ENCODE measurements at regions not wholly inside any gene's neighbourhood (a gene's known extent, or its start where the extent isn't known, plus 50 kb on each side); places are given as distances from the start of the nearest gene placed in this dataset.

DNA sequence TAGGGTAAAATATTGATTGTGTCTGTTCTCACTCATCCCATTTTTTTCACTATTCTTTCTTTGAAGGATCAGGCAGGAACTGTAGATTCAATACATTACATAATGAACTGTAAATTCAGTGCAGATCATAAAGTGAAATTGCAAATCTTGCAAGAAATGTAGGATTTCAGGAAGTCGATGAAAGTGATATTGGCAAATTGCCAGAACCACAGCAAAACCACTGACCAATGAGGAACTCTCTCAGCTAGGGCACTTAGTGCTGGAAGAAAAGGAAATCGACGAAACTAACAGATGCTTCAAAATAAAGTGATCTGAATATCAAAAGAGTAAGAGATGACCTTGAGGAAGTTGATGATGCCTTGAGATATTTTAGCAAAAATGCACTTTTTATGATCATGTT is 157.6 kb downstream of the AACS start:
- DNase-seq = no peak

DNA sequence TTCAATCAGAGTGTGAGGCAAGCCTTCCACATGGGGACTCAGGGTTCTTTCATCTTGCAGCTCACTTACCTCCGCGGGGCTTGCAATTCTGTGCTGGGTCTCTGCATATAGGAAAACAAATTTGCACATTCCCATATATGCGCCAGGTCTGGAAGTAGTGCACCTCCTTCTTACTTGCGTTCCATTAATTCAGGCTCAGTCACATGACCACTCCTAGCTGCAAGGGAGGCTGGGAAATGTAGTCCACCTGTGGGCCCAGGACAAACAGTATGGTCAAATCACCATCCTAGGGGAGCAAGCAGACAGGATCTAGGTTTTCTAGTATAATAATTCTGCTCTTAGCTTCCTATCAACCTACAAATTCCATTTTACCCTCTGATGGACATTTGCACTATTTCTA is 160.4 kb downstream of the AACS start:
- no peak for DNase-seq

DNA sequence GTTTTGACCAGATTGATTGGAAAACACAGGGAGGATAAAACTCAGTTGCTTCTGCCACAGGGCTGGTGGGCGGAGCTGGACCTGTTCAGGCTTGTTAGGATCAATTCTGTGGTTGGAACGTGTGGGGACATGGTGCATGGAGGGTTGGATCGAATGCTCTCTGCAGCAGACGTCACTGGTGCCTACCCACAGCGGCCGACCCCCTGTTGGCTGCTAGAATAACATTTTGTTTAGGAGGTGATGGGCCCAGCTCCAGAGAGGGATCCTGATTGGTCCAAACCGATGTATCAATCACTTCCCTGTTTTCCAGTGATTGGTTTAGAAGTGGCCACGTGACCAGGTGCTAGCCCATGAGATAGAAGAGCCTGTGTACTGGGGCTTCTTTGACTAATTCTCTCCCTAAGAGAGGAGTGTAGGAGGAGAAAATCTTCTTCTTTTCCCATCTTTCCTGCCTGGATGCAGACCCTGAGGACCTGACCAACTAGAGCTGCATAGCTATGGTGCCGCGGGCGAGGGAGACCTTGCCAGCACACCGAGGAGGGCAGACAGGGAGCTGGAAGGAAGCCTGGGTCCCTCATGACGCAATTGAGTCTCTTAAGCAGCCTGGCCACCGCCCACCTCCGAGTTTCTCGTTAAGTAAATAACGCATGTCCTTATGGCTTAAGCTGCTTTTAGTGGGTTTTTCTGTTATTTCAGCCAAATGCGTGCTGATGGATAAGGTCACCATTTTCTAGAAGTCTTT is 163.5 kb downstream of the AACS start:
- DNase-seq = peak in 25 of 58 donors; percentile 10 to 66 (median 33)

DNA sequence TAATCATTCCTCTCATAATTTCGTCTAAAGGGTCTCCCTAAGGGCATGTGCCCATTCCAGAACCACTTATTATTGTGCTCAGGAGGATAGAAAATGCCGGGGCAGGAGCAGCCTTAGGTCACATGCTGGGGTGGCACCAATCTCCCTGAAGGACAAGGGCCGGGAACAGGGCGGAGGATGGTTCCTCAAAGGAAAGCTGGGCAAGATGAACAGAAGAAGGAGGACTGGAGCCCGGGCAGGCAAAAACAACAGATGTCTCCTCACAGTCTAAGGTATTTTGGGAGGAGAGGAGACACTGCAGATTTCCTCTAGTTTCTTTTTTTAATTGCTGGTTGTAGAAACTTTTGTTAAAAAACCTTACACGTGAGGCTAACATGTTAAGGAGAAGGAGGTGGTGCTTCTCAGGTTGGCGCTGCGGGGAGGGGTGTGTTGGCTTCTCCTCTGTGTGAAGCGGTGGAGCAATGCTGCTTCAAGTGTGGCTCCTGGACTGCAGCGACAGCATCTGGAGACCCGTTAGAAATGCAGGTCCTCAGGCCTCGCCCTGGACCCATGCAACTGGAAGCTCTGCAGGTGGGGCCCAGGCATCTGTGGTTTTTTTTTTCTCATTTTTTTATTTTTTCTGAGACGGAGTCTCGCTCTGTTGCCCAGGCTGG is 164.8 kb downstream of the AACS start:
- DNase-seq = peak in 4 of 58 donors; percentile 28 to 60 (median 46)

DNA sequence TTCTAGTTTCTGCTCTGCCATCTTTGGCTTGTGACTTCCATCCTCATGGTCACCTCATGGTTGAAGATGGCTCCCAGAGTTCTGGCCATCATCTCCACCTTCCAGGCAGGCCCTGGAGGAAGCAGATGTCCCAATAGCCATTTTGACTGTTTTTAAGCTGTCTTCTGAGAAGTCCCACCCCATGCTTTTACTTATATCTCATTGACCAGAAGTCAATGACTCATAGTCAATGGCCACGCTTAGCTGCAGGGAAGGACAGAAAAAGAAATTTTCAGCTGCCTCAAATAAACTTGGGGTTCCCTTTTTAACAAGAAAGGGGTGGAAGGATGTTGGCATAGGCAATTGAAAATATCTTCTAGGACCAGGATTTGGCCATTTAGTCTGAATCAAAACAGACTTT is 168.1 kb downstream of the AACS start:
- no peak for DNase-seq

DNA sequence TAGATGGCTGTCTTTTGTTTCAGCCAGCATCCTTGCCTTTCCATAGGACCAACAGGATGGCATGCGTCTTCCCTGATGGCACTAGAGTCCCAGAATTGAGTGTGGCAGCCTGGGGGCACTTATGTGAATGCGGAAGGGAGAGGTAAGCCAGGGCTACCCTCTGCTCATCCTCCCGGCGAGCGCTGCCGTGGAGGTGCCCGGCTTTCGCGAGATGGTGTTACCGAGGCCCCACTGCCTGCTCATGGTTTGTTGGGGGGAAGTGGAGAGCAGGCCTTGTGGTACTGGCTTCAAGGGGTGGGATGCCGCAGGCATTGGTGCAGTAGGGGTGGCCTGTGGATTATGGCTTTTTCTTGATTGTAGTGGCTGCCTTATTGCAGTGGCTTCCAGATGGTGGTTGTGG is 174.3 kb downstream of the AACS start:
- DNase-seq = no peak

DNA sequence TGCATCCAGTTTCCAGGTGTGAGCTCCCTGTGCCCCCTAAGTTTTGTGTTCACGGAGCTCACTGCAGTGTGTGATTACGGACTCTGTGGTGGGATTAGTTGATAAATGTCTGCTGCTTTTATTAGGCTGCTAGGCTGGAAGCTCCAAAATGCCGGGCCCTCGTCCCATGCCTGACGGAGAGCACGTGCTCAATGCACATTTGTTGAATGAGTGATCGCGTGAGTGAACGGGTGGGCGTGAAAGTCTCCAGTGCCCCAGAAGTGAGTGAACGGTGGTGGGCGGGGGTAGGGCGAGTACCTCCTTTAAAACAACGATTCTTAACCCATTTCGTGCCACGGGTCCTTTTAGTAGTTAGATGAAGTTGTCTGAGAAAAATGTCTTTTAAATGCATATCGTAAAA is 175.5 kb downstream of the AACS start:
- no peak for DNase-seq

DNA sequence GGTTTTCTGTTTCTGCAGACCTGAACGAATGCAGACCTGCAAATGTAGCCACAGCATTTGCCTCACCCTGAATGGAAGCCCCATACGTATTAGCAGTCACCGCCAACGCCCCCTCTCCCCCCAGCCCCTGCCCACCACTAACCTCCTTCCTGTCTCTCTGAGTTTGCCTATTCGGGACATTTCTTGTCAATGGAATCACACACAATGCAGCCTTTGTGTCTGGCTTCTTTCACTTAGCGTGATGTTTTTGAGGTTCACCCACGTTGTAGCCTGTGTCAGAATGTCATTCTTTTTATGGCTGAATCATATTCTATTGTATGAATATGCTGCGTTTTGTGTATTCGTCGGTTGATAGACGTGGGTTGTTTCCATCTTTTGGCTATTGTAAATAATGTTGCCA is 178.6 kb downstream of the AACS start:
- DNase-seq = no peak

DNA sequence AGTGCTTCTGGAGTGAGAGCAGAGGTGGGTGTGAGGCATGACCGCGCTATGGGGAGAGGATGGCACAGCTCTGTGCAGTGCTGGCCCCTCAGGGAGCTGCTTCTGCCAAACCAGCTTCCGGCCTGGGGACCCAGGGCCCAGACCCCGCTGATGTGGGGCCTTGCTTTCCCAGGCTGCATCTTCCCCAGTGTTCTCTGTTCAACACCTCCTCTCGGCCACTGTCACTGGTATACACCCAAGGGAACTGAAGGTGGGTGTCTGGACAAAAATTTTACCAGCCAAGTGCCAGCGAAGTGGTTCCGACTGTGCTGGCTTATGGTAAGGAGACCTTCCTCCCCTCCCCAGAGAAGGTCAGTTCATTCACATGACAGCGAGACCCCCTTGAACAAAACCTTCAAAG is 179.1 kb downstream of the AACS start:
- no peak for DNase-seq

DNA sequence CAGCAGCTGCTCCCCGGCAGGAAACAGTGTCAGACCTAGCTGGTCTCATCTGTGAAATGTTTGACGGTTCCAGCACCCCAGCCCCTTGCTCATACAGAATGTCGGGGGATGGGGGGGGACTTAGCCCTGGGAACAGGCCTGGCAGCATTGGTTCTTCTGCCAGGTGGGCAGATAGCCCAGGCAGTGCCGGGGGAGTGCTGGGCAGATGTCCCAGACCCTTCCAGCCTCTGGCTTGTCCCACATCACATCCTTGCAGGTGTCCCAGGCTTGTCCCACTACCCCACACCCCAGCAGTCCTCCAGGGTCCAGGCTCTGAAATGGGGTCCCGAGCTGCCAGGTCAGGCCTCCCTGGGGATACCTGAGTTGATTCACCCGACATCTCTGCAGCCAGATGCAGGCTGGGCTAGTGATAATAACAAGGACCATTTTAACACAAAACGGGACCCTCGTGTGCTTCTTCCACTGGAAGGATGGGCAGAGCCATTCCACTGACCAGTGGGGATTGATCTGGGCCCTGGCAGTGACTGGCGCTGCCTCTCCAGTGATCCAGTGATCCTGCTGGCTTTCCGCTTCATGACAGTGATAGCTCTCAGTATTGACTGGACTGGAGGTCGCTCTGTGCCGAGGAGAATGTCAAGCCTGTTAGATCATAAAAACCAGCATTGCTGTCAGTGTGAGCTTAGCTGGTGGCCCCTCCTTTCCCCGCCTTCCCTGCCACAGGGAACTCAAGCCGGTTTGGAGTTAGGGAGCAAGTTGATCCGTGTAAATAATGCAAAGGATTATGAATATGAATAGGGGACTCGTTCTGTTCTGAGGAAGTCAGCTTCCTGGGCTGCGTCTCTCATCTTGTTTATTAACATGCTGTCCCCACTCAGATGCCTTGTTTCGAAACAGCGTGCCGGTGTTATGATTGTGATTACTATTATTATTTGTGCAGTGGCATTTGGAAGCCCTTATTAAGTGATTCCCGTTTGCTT is 180.6 kb downstream of the AACS start:
- peak in 42 of 58 donors; percentile 7 to 70 (median 33) for DNase-seq

DNA sequence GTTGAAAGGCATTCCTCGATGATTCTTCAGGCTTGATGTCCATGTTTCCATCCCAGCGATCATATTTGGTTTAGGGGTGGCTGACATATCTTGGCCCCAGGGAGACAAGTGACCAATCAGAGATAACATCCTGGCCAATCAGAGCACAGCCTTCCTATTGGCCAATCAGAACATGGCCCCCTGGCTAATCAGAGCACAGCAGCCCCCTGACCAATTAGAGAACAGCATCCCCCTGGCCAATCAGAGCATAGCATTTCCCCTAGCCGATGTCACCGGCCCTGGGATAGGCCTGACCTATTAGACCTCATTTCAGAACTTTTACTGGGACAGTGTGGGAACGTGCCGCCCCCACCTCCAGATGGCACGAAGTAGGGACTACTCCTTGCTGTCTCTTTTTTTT is 182.2 kb downstream of the AACS start:
- peak in 1 of 58 donors; percentile 14 for DNase-seq

DNA sequence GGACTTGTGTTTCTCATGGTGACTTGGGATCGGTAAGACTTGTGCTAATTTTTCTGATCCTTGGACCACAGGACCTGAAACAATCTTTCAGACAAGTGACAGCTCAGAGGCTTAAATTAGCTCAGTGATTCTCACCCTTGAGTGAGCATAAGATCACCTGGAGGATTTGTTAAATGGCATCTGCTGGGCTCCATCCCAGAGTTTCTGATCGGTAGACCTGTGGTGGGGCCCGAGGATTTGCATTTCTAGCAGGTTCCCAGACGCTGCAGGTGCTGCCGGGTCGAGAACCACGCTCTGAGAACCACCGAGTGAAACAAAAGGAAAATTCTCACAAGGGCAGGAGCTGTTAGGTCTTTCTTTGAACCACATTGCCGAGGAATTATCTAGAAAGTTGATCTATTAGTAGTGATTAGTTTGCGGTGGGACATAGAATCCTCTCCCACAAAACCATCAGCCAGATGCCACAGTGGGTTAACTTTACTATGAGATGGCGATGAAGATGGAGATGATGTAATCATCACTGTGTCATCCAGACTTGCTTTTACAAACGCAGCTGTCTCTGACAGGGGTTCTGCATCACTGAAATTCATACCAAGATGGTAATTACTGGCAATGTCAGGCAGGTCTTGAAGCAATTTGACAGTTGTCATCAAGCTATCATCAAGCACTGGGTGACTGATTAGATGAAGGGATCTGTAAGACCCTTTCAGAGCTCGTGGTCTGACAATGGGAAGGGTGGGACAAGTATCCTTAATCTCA is 184.0 kb downstream of the AACS start:
- no peak for DNase-seq

DNA sequence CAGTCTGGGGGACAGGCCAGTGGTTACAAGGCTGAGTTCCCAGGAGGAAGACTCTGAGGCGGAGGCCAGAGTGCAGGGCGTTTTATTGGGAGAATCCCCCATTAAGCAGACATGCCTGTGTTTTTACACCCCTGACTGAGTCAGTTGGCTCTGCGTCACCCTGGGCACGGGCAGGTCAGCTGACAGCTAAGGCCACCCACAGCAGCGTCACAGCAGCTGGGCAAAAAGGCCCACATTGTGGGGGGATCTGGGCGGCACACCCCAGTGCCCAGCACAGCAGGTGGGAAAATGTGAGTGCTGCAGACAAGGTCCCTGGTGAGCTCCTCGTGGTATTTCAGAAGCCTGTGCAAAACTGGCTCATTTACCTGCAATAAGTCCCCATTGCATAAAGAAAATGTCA is 184.7 kb downstream of the AACS start:
- DNase-seq = peak in 1 of 58 donors; percentile 22

DNA sequence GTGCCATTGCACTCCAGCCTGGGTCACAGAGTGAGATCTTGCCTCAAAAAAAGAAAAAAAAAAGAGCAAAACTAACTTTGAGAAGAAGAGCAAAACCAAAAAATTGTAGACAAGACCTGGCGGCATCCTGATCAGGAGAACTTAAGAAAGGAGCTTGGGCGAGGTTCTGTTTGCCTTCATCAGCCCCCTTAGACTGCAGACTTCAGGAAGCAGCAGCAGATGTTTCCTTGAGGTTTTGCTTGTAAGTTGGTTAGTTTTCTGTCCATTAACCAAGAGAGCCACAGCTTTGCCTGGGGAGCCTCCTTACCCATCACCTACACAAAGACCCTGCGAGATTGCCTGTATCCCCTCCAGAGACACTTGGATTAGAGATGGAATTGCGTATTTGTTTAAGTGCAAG is 189.0 kb downstream of the AACS start:
- DNase-seq = no peak

DNA sequence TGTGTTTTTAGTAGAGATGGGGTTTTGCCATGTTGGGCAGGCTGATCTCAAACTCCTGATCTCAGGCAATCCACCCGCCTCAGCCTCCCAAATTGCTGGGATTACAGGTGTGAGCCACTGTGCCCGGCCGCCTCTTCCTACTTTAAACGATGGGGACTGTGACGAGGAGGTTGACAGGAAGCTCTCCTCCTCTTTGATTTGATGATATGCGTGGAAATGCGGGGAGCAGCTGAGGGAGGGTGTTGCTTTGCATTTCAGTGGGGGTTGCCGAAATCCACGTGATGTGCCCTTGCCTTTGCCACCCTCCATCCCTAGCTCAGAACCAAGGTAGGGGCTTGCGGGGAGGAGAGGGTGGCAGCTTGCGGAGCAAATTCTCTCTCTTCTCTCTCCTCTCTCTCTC is 189.6 kb downstream of the AACS start:
- peak in 1 of 58 donors; percentile 18 for DNase-seq

DNA sequence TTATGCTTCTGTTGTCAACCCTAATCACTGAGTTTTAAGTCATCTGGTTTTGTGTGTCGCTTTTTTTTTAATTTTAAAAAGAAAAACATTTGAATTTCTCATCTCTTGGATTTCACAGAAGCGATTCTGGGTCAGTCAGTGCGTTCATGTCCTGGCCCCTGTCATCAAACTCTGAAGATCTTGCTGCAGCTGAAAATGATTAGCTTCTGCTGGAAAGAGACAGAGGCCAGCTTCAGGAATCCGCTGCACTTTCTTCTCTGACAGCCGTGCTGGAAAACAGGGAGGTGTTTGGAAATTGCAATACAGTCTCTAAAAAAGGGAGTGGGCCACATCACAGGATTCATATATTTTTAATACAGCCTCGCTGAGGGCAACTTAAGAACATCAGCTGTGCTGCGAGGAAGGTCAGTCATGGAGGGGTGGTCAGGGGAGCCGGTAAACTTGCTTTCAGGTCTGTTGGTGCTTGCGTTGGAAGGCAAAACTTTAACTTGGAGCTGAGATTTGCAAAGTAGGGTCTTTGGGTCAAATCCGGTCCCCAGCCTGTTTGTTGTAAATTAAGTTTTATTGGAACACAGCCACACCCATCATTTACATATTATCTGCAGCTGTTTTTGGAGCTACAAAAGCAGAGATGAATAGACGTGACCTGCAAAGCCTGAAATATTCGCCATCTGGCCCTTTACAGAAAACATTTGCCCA is 190.8 kb downstream of the AACS start:
- no peak for DNase-seq

DNA sequence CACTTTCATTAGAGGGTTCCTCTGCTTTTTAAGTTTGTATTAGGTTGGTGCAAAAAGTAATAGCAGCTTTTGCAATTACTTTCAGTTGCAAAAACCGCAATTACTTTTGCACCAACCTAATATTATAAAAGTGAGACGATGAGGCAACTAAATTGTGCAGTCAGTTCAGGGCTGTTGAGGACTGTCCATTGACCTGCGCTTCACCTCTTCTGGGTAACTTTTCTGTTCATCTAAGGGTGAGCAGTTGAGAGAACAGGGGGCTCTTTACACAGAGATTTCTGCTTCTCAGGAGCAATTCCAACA is 191.3 kb downstream of the AACS start:
- DNase-seq = no peak

DNA sequence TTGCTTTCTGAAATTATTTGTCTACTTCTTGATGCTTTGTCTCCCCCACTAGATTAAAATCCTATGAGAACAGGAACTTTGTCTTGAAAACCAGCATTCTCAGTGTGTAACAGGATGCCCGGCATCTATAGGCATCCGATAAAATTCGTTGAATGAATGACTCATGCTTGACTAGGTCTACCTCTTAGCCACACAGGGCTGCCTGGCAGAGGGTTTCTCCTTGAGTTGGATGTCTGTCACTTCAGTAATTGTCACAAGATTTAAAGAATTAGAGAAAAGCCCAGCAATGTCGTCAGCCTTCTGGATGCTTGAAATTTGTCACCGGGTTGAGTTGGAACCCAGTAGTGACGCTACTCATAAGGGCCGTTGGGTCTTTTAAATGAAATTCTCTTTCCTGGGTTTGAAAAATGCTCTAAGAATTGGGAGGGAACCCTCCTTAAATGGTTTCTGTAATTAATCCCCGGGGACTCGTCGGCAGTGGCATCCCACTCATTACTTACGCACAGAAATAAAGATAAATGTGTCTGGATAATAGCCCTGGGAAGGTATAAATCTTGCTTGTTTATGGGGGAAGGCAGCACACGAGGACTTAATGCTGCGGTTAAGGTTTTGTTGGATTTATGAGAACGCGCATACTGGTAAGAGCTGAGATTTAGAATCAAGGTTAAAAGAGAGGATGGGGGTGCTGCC is 194.1 kb downstream of the AACS start:
- DNase-seq = no peak

DNA sequence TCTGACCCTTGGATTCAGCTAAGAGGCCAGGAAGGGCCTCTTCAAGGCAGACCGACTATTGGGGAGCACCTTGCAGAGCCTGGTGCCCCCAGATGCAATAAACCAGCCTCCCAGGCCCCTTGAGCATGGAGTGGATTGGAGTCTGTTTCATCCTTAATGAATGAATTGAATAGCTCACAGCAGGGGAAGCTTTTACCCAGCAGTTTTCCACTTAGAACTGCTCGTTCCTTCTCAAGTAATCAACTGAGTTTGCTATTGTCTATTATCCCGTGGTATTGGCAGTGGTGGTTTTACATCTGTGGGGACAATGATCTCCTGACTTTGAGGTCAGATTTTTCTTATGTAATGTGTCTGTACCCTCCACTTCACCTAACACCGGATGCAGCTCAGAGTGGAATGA is 197.6 kb downstream of the AACS start:
- DNase-seq = peak in 1 of 58 donors; percentile 16

DNA sequence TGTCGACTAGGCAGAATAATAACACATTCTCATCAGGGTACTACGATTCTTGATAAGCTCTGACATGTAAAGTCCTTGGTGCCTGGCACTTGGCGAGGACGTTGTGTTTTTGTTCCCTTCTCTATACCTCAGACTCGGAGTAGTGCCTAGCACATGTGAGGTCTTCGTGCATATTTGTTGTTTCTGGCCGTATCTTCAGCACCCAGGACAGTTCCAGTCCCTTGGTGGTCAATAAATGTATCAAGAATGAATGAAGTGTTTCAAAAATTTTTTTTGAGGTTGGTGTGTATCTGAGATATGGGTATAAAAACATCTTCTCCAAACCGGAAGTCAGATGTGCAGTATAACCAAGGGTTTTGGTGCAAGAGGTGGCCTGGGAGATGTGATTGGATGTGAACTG is 198.2 kb downstream of the AACS start:
- DNase-seq = no peak
